Bone marrow (tissue), 2 donors: ENCODE measurements at regions not wholly inside any gene's neighbourhood (a gene's known extent, or its start where the extent isn't known, plus 50 kb on each side); places are given as distances from the start of the nearest gene placed in this dataset.

Source experiments
- DNase-seq, 2 donors: peaks; one replicate each; lab custom pipeline; 2025; lab: John Stamatoyannopoulos, UW

DNA sequence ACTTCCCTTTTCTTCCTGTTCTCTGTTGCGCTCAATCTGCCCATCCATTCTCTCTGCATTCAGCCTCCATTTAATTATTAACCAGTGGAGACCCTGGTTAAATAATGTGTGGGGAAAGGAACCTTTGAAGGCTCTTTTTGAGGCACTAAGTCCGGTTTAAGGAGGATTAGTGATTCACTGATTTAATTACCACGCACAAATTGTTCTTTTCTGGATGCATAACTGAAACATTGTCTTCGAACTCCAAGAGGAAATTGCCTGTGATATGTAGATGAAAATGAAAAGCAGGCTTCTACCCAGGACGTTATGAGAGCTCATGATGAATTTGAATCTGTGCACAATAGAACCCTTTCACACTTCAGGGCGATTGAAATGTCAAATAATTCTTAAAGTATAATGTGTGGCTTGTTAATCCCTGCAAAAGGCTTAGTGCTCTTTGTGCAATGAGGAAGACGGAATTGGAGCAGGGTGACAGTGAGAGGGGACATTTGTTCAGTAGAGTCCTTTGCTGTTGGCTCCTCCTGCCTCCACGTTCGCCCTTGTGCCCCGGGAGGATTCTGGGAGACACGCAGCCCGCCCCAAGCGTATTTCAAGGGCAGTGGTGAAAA, 51.1 kb upstream of the ZNF236 start:
- no peak for DNase-seq

- DNase-seq, result no peak
These were observed 54.4 kb upstream of the ZNF236 start for GRCh38 chr18:76767954-76768353.

GRCh38 chr18:76766429-76766828, 55.9 kb upstream of the ZNF236 start:
- DNase-seq, result no peak

- no peak for DNase-seq
These were observed 56.7 kb upstream of the ZNF236 start for GRCh38 chr18:76765649-76766048.

GRCh38 chr18:76764291-76764901, 58.0 kb upstream of the ZNF236 start:
- no peak for DNase-seq

DNA sequence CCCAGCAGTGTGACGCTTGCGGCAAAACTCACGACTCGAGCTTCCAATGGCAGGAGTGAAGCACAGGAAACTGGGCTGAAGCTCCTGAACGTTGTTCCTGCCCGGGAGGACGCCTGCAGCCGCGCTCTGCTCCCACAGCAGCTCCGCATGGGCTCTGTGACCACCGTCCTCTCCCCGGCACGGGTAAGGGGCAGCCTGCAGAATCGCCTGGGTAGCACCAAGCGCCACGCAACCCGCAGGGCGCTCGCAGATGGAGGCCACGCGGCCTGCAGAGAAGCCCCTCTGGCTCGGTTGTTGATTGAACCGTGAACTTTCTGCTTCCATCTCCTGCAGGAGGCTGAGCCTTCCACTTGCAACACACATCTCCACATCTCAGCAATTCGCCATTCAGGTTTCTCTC, 63.3 kb upstream of the ZNF236 start:
- no peak for DNase-seq

DNA sequence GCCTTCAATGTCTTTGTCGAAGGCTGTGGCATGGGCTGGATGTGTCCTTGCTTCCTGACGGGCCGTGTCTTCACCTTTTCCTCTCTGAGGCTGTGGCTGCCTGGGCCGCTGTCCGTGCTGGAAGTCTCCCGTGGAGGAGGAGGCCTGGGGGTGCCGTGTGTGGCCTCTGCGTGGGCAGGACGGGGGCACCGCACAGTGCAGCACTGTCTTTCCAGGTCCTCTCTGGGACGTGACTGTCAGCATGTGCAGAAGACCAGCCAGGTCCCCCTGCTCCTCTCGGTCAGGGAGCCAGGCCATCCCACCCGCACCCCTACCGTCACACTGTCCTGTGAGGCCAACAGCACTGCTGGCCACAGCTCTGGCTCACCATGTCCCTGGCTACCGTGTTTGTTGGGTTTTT, 64.4 kb upstream of the ZNF236 start:
- no peak for DNase-seq

- no peak for DNase-seq
These were observed 65.0 kb upstream of the ZNF236 start for GRCh38 chr18:76757335-76757734.

GRCh38 chr18:76756531-76757253, 65.7 kb upstream of the ZNF236 start:
- DNase-seq, result no peak

DNA sequence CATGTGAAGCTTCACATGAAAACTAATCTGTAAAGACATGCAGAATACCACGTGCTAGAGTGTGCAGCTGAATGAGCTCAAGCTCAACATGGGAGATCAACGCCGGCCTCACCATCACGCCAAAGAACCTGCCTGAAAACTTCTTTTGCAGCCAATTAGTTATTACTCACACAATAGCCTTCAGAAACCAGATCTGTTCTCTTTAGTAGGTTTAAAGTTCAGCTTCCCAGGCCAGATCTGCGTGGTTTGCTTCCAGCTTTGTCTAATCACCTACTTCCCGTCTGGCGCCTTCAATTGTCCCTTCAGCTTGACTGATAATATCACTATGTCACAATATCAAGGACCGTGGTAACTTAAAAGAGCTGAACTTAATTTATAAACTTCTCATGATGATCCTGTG, 68.0 kb upstream of the ZNF236 start:
- no peak for DNase-seq

DNA sequence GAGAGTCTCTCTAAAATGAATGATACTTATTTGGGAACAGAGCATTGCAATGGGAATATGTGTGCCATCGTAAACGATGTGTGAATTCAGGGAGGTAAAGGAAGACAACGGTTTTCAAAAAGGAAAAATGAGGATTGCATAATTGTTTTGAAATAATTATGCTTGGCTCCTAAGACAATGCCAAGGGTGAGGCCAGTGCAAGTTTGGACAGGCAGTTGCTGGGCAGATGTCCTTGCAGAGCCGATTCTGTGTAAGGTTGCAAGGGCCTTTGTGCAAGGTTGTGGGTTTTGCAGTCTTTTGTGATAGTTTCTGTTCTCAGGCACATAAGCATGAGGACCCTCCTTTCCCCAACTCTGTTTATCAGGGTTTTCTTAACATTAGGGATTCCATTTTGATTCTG, 70.0 kb upstream of the ZNF236 start:
- no peak for DNase-seq

GRCh38 chr18:76750917-76751890, 71.2 kb upstream of the ZNF236 start:
- DNase-seq, result no peak

- no peak for DNase-seq
These were observed 72.1 kb upstream of the ZNF236 start for GRCh38 chr18:76750269-76750668.

GRCh38 chr18:76747676-76748075, 74.7 kb upstream of the ZNF236 start:
- no peak for DNase-seq

GRCh38 chr18:76741346-76741745, 81.0 kb upstream of the ZNF236 start:
- DNase-seq, result no peak

DNA sequence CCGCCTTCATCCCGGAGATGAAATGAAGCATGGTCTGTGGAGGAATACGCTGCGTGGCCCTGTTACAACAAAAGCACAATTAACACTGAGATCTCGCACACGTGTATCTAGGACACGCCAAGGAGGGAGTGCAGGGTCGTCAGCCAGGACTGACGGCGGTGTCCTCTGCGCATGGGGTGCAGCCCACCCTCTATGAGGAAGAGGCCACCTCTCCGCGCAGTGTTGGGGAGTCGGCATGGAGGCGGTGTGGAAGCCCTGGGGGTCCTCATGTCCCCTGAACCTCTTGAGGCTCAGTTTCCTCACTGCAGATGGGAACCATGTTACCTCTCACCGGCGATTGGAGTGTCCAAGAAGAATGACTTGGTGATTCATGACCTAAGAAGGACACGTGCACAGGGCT, 86.0 kb upstream of the ZNF236 start:
- no peak for DNase-seq

GRCh38 chr18:76730901-76731300, 91.5 kb upstream of the ZNF236 start:
- DNase-seq, result no peak

- DNase-seq, result no peak
These were observed 94.8 kb upstream of the ZNF236 start for GRCh38 chr18:76727589-76727988.

DNA sequence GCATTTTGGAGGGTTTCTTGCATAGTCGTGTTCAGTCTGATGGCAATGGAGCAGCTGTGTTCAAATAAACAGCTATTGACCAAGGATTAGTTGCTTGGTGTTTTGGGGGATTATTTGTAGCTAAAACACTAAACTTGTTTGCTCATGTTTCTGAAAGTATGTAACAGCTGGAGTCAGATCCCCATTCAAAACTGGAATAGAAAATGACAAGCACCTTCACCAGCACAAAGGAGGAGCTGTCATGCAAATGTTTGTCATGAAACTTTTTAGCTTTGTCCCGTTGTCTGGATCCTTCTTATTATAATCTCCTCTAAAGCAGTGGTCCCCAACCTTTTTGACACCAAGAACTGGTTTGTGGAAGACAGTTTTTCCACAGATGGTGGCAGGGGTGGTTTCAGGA, 96.9 kb upstream of the ZNF236 start:
- DNase-seq, result no peak

- DNase-seq, result no peak
These were observed 99.9 kb upstream of the ZNF236 start for GRCh38 chr18:76722224-76723061.

GRCh38 chr18:76721207-76721996, 101.0 kb upstream of the ZNF236 start:
- DNase-seq, result no peak
